Endodermal cell (in vitro differentiated cells): ENCODE measurements at regions not wholly inside any gene's neighbourhood (a gene's known extent, or its start where the extent isn't known, plus 50 kb on each side); places are given as distances from the start of the nearest gene placed in this dataset.
A peak's percentile ranks its signal among the peaks of the same experiment; 100 is the strongest.

Source experiments
- DNase-seq: peaks from one replicate; pipeline ENCODE4 v3.0.0-alpha.2; 2017
- H3K27ac ChIP-seq: 2 replicates; pipeline ENCODE4 v1.5.1; 2013; ENCODE audit warnings: mild to moderate bottlenecking, low read depth, low read length, moderate library complexity
- H3K27me3 ChIP-seq: 2 replicates; pipeline ENCODE4 v1.6.1; 2013; ENCODE audit warnings: mild to moderate bottlenecking, low read length, moderate library complexity; ENCODE audit not compliant: insufficient read depth, control insufficient read depth, poor library complexity, severe bottlenecking
- H3K36me3 ChIP-seq: 2 replicates; pipeline ENCODE4 v1.7.0; 2013; ENCODE audit warnings: mild to moderate bottlenecking, low read length, moderate library complexity; ENCODE audit not compliant: control insufficient read depth, insufficient read depth
- H3K4me1 ChIP-seq: one replicate; pipeline ENCODE4 v1.7.0; 2013; ENCODE audit warnings: low read length; ENCODE audit not compliant: control insufficient read depth, insufficient read depth
- H3K4me3 ChIP-seq: 2 replicates; pipeline ENCODE4 v1.5.1; 2013; ENCODE audit warnings: mild to moderate bottlenecking, low read length, moderate library complexity
- H3K9ac ChIP-seq: 2 replicates; pipeline ENCODE4 v1.6.1; 2013; ENCODE audit warnings: mild to moderate bottlenecking, low read length, moderate library complexity; ENCODE audit not compliant: poor library complexity, severe bottlenecking; ENCODE audit errors: extremely low read depth
- H3K9me3 ChIP-seq: 2 replicates; pipeline ENCODE4 v1.6.1; 2013; ENCODE audit warnings: mild to moderate bottlenecking, low read length, moderate library complexity; ENCODE audit not compliant: control insufficient read depth
- H3K27ac Mint-ChIP-seq: 2 replicates; pipeline ENCODE4 v1.8.0; 2020; ENCODE audit warnings: mixed read lengths
- H3K27me3 Mint-ChIP-seq: 2 replicates; pipeline ENCODE4 v1.8.0; 2021; ENCODE audit warnings: mild to moderate bottlenecking, mixed read lengths; ENCODE audit not compliant: insufficient read depth
- H3K36me3 Mint-ChIP-seq: 2 replicates; pipeline ENCODE4 v1.8.0; 2020; ENCODE audit warnings: low read depth, mixed read lengths
- H3K4me1 Mint-ChIP-seq: 2 replicates; pipeline ENCODE4 v1.8.0; 2020; ENCODE audit warnings: mixed read lengths
- H3K4me3 Mint-ChIP-seq: 2 replicates; pipeline ENCODE4 v1.8.0; 2020; ENCODE audit warnings: mild to moderate bottlenecking, moderate library complexity, mixed read lengths
- H3K9me3 Mint-ChIP-seq: 2 replicates; pipeline ENCODE4 v1.8.0; 2020; ENCODE audit warnings: mild to moderate bottlenecking, mixed read lengths
- CTCF ChIP-seq: fragments of 200-600 bp; sonication (generic); conservative IDR thresholded peaks from 2 replicates; pipeline ENCODE4 v1.5.0; 2021; ENCODE audit warnings: antibody characterized with exemption, mild to moderate bottlenecking
- WGBS, 2 experiments: methylation state at CpG; one replicate each; pipeline versions ENCODE4 v1.1.5 to v1.1.7; 2013; ENCODE audit warnings: missing lambda C conversion rate in 2 of 2, mixed read lengths in 1 of 2; ENCODE audit not compliant: insufficient coverage in 1 of 2, insufficient read length in 1 of 2; 5-methylcytosine and 5-hydroxymethylcytosine counted together

- Histone ChIP-seq H3K4me3 (no peak overlapping the region), H3K27ac (no peak overlapping the region), H3K9ac (no peak overlapping the region), H3K27me3 (no peaks in the 10 kb centered on the region), H3K9me3 (peaks cover 10% of the 10 kb centered on the region), H3K4me1 (no peaks in the 10 kb centered on the region), H3K36me3 (no peaks in the 10 kb centered on the region)
- no peak for TF ChIP-seq CTCF
- Mint-ChIP-seq H3K36me3 (no peaks in the 10 kb centered on the region), H3K4me1 (peaks cover 6% of the 10 kb centered on the region), H3K4me3 (no peak overlapping the region), H3K27me3 (peaks cover 3% of the 10 kb centered on the region), H3K27ac (no peak overlapping the region), H3K9me3 (peaks cover 5% of the 10 kb centered on the region)
- 71 to 80% methylated on average over 2 of the region's 2 CpGs for WGBS, 2 experiments
- peak; percentile 81 for DNase-seq
Measured at GRCh38 chr2:24418166-24418841, 58.0 kb upstream of the ITSN2 start.

GRCh38 chr2:24412812-24413211 lies 52.5 kb upstream of the ITSN2 start:
- Mint-ChIP-seq H3K9me3 (no peaks in the 10 kb centered on the region), H3K27me3 (no peaks in the 10 kb centered on the region), H3K4me1 (peaks cover 14% of the 10 kb centered on the region), H3K4me3 (no peak overlapping the region), H3K36me3 (no peaks in the 10 kb centered on the region), H3K27ac (no peak overlapping the region)
- Histone ChIP-seq H3K4me3 (no peak overlapping the region), H3K36me3 (no peaks in the 10 kb centered on the region), H3K27me3 (no peaks in the 10 kb centered on the region), H3K4me1 (peaks cover 8% of the 10 kb centered on the region), H3K9ac (no peak overlapping the region), H3K27ac (no peak overlapping the region), H3K9me3 (no peaks in the 10 kb centered on the region)
- WGBS, 2 experiments = 91 to 95% methylated on average over 2 to 3 of the region's 3 CpGs
- TF ChIP-seq CTCF = no peak
- DNase-seq = no peak

GRCh38 chr2:24411488-24412151 lies 51.3 kb upstream of the ITSN2 start:
- DNase-seq = peak; percentile 86

More at GRCh38 chr2:24411488-24412151, 51.3 kb upstream of the ITSN2 start:
- Mint-ChIP-seq H3K36me3 (no peaks in the 10 kb centered on the region), H3K27ac (peak overlapping the region; percentile 97), H3K9me3 (no peaks in the 10 kb centered on the region), H3K4me3 (peak overlapping the region; percentile 35), H3K4me1 (peaks cover 14% of the 10 kb centered on the region), H3K27me3 (peaks cover 3% of the 10 kb centered on the region)
- H3K9ac ChIP-seq = no peak overlapping the region
- H3K9me3 ChIP-seq = no peaks in the 10 kb centered on the region
- H3K4me3 ChIP-seq = no peak overlapping the region
- WGBS, 2 experiments = 64 to 84% methylated on average over 3 to 4 of the region's 4 CpGs
- peaks cover 8% of the 10 kb centered on the region for H3K4me1 ChIP-seq
- H3K27me3 ChIP-seq = no peaks in the 10 kb centered on the region
- TF ChIP-seq CTCF = no peak
- no peaks in the 10 kb centered on the region for H3K36me3 ChIP-seq
- H3K27ac ChIP-seq = peak overlapping the region; percentile 60
